ENCODE measurements at regions not wholly inside any gene's neighbourhood (a gene's known extent, or its start where the extent isn't known, plus 50 kb on each side); places are given as distances from the start of the nearest gene placed in this dataset.
A peak's percentile ranks its signal among the peaks of the same experiment; 100 is the strongest.

GRCh38 chr6:93728150-93728549 is 308.8 kb upstream of the EPHA7 start:
- ATAC-seq = no peak
- TF ChIP-seq CTCF (IDR thresholded peaks at IDR 0.05) = no peak
- TF ChIP-seq EP300 (IDR thresholded peaks at IDR 0.05) = no peak
- TF ChIP-seq POLR2A (IDR thresholded peaks at IDR 0.05) = no peak
- H3K36me3 ChIP-seq = no peaks in the 10 kb centered on the region
- WGBS, 2 donors (ENCODE audit: low coverage in 1 of 2) = 37 to 75% methylated on average over 2 of the region's 2 CpGs
- H3K27ac ChIP-seq = no peak overlapping the region
- no peak overlapping the region for H3K4me3 ChIP-seq
- no peaks in the 10 kb centered on the region for H3K4me1 ChIP-seq
- no peaks in the 10 kb centered on the region for H3K27me3 ChIP-seq
- H3K9me3 ChIP-seq = no peaks in the 10 kb centered on the region

DNA sequence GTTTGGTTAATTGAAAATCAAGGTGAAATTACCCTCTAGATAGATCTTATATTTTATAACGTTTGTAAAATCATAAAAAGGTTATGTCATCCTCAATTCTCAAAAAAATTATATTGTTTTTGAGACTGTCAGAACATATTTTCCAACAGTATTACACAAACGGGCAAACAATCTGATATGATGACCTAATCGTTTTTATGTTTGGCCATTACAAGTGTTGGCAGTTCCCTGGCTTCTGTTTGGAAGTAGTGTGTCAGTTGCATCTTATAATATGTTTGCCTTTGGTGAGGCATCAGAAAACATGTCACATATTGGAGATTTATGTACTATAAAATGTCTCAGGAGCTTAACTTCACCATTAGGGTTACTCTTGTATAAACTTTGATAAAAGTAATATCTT is 308.1 kb upstream of the EPHA7 start:
- no peaks in the 10 kb centered on the region for H3K36me3 ChIP-seq
- TF ChIP-seq CTCF (IDR thresholded peaks at IDR 0.05) = no peak
- no peak for TF ChIP-seq POLR2A (IDR thresholded peaks at IDR 0.05)
- no peak for TF ChIP-seq POLR2AphosphoS5 (IDR thresholded peaks at IDR 0.05)
- no peak for TF ChIP-seq EP300 (IDR thresholded peaks at IDR 0.05)
- H3K27me3 ChIP-seq = no peaks in the 10 kb centered on the region
- no peak overlapping the region for H3K27ac ChIP-seq
- H3K4me3 ChIP-seq = no peak overlapping the region
- H3K4me1 ChIP-seq = no peaks in the 10 kb centered on the region
- no peak for ATAC-seq
- WGBS, 2 donors (ENCODE audit: low coverage in 1 of 2) = 26 to 38% methylated on average over 3 of the region's 3 CpGs
- no peaks in the 10 kb centered on the region for H3K9me3 ChIP-seq

DNA sequence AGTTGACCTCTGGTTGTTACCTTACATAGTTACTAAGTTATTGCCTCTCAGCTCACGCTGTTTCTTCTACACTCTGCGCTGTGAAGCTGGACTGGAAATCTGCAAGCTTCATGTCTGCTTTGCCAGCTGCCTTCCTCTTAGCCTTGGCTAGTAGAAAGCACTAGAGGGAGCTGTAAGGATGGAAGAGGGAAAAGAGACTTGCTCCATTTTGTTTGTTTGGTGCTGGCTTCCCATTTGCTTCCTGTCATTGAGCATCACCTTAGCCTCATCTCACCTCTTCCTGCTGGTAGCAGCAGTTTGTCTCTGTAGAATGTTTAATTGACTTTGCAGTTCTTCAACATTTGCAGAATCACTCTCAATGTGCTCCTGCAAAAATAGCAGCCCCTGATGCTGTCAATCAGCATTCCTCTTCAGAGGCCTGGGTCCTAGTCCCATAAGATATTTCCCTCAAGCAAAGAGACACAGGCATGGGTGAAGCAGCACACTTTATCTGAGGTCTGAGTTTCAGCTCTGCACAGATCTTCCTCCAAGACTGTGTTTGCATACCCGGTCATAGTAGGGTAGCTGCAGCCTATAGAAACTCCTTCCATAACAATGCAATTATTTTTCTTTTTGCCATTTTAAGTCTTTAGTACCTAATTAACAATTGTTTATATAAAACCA is 302.2 kb upstream of the EPHA7 start:
- H3K36me3 ChIP-seq = no peaks in the 10 kb centered on the region
- H3K27me3 ChIP-seq = no peaks in the 10 kb centered on the region
- TF ChIP-seq CTCF (IDR thresholded peaks at IDR 0.05) = peak in 1 of 4 experiments; percentile 25
- TF ChIP-seq EP300 (IDR thresholded peaks at IDR 0.05) = no peak
- TF ChIP-seq POLR2AphosphoS5 (IDR thresholded peaks at IDR 0.05) = no peak
- no peak for TF ChIP-seq POLR2A (IDR thresholded peaks at IDR 0.05)
- 73 to 80% methylated on average over 3 of the region's 3 CpGs for WGBS, 2 donors (ENCODE audit: low coverage in 1 of 2)
- no peak for ATAC-seq
- no peaks in the 10 kb centered on the region for H3K9me3 ChIP-seq
- no peak overlapping the region for H3K4me3 ChIP-seq
- no peaks in the 10 kb centered on the region for H3K4me1 ChIP-seq
- H3K27ac ChIP-seq = no peak overlapping the region

- peaks cover 0 to 30% (median 0%) of the 10 kb centered on the region in 3 donors for H3K9me3 ChIP-seq
Measured at GRCh38 chr6:93713974-93714373, 294.6 kb upstream of the EPHA7 start.

More at GRCh38 chr6:93713974-93714373, 294.6 kb upstream of the EPHA7 start:
- Histone ChIP-seq H3K4me1 (no peaks in the 10 kb centered on the region), H3K4me3 (no peak overlapping the region), H3K27me3 (no peaks in the 10 kb centered on the region), H3K27ac (no peak overlapping the region), H3K36me3 (no peaks in the 10 kb centered on the region)
- TF ChIP-seq POLR2A (IDR thresholded peaks at IDR 0.05) = no peak
- TF ChIP-seq EP300 (IDR thresholded peaks at IDR 0.05) = no peak
- TF ChIP-seq CTCF (IDR thresholded peaks at IDR 0.05) = no peak
- TF ChIP-seq POLR2AphosphoS5 (IDR thresholded peaks at IDR 0.05) = no peak
- ATAC-seq = no peak
